ENCODE measurements at regions not wholly inside any gene's neighbourhood (a gene's known extent, or its start where the extent isn't known, plus 50 kb on each side); places are given as distances from the start of the nearest gene placed in this dataset.

DNA sequence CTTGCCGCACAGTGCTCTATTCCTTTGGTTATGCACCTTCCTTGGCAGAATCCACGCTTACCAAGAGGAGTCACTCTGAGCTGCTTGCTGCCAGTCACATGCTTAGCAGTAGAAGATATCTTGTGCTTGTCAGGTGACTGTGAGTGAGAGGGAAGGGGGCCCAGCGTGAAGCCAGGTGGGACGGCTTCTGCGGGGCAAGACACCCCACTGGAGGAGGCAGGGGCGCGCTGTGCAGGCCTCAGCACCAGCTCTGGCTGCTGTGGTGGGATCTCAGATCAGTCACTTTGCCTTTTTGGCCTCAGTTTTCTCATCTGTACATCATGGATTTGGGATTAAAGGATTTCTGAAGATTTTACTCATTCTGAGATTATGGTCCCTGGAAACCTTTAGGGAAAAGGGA is 63.9 kb upstream of the B3GAT1 start:
- Histone ChIP-seq H4K5ac (ENCODE audit: insufficient read length, low read depth, low read length) (no peak overlapping the region), H2BK12ac (ENCODE audit: low read depth, low read length) (no peak overlapping the region), H3K4me1 (replicated peaks in 1 of 4; ENCODE audit: control insufficient read depth in 3 of 4, insufficient read depth in 4 of 4, low read length in 3 of 4) (peaks cover 4 to 18% (median 11%) of the 10 kb centered on the region in 4 experiments), H4K8ac (ENCODE audit: extremely low read depth, insufficient read depth, low read length) (no peak overlapping the region), H3K9ac (replicated peaks in 1 of 4; ENCODE audit: extremely low read depth in 1 of 4, low read depth in 3 of 4, low read length in 3 of 4) (no peak overlapping the region), H3K9me3 (ENCODE audit: insufficient read depth in 2 of 2, low read depth in 1 of 2, low read length in 1 of 2) (no peaks in the 10 kb centered on the region), H3K36me3 (ENCODE audit: control insufficient read depth in 2 of 4, insufficient read depth in 4 of 4, low read length in 3 of 4) (no peaks in the 10 kb centered on the region), H3K23me2 (ENCODE audit: low read depth, low read length) (no peaks in the 10 kb centered on the region), H4K20me1 (replicated peaks in 1 of 2; ENCODE audit: control insufficient read depth in 1 of 2, insufficient read depth in 2 of 2, low read length in 2 of 2) (peaks cover 2% of the 10 kb centered on the region in 2 experiments), H3K79me1 (ENCODE audit: low read depth, low read length) (no peaks in the 10 kb centered on the region), H3K14ac (ENCODE audit: insufficient read length) (no peak overlapping the region), H4K91ac (replicated peaks; ENCODE audit: insufficient read length, low read length) (no peak overlapping the region), H2AFZ (ENCODE audit: low read length) (no peak overlapping the region), H3K4ac (replicated peaks; ENCODE audit: insufficient read length, low read depth, low read length) (no peak overlapping the region), H3K27me3 (replicated peaks in 1 of 4; ENCODE audit: control insufficient read depth in 3 of 4, extremely low read depth in 1 of 4, insufficient read depth in 3 of 4, low read length in 3 of 4) (peaks cover 0 to 4% (median 0%) of the 10 kb centered on the region in 4 experiments; a peak in 1 of 7 replicates), H2BK20ac (ENCODE audit: low read length) (no peak overlapping the region), H2AK5ac (ENCODE audit: low read depth, low read length) (no peak overlapping the region), H3K56ac (replicated peaks; ENCODE audit: insufficient read length, low read depth, low read length) (no peak overlapping the region), H3K27ac (ENCODE audit: low read depth, low read length) (no peak overlapping the region), H2BK15ac (ENCODE audit: low read length) (no peak overlapping the region), H3K18ac (ENCODE audit: extremely low read depth, low read length) (no peak overlapping the region), H3K79me2 (ENCODE audit: control insufficient read depth in 1 of 2, insufficient read depth in 2 of 2, low read length in 2 of 2) (no peaks in the 10 kb centered on the region), H3K4me3 (ENCODE audit: extremely low read depth in 1 of 4, insufficient read depth in 2 of 4, low read depth in 3 of 4, low read length in 4 of 4) (no peak overlapping the region), H3K23ac (ENCODE audit: insufficient read length) (no peak overlapping the region), H2BK120ac (replicated peaks; ENCODE audit: low read depth, low read length) (no peak overlapping the region), H2BK5ac (ENCODE audit: low read depth, low read length) (no peak overlapping the region), H3K4me2 (ENCODE audit: insufficient read depth in 1 of 2, low read depth in 2 of 2, low read length in 2 of 2) (no peak overlapping the region)
- POLR2A ChIA-PET (ENCODE audit: partially characterized antibody) = no interaction called here
- CTCF ChIA-PET (ENCODE audit: partially characterized antibody) = interaction anchor here (0.7 to 1.8 kb wide), 7 partner anchors 8 to 399 kb away, joined by 3 to 6 read pairs (median 3); no protein-coding TSS in a partner anchor
- WGBS, 2 experiments (ENCODE audit: extremely low coverage in 1 of 2, insufficient coverage in 1 of 2, insufficient read length in 1 of 2, insufficient replicate concordance in 2 of 2, low coverage in 1 of 2, low lambda C conversion rate in 2 of 2, missing lambda C conversion rate in 1 of 2) = 82% methylated on average over 7 of the region's 7 CpGs; no CpG with 5 or more reads in 1 of the 2 experiments
- TF ChIP-seq, protein P1, sequence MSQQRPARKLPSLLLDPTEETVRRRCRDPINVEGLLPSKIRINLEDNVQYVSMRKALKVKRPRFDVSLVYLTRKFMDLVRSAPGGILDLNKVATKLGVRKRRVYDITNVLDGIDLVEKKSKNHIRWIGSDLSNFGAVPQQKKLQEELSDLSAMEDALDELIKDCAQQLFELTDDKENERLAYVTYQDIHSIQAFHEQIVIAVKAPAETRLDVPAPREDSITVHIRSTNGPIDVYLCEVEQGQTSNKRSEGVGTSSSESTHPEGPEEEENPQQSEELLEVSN (IDR thresholded peaks at IDR 0.05) = 0 out of 2 replicates have a peak, but pooled peaks have one; percentile 19
- TF ChIP-seq, protein P2, sequence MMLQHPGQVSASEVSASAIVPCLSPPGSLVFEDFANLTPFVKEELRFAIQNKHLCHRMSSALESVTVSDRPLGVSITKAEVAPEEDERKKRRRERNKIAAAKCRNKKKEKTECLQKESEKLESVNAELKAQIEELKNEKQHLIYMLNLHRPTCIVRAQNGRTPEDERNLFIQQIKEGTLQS (IDR thresholded peaks at IDR 0.05; ENCODE audit: insufficient read depth, low read depth, low read length) = no peak
- TF ChIP-seq JUN (IDR thresholded peaks at IDR 0.05; ENCODE audit: low read depth, low read length) = no peak
- TF ChIP-seq CEBPB (IDR thresholded peaks at IDR 0.05; ENCODE audit: low read depth, low read length) = no peak
- TF ChIP-seq HDAC2 (IDR thresholded peaks at IDR 0.05; ENCODE audit: borderline replicate concordance in 1 of 2, low read depth in 2 of 2, low read length in 2 of 2) = no peak
- FAIRE-seq (no peak), DNase-seq (ENCODE audit: low read depth in 1 of 2, low spot score in 2 of 2) (no peak)
